Activated T-cell treated with anti-CD3 and anti-CD28 coated beads, Interleukin-2, amount 50 U/mL, for 72 hours (primary cell): ENCODE measurements at regions not wholly inside any gene's neighbourhood (a gene's known extent, or its start where the extent isn't known, plus 50 kb on each side); places are given as distances from the start of the nearest gene placed in this dataset.

Experiments used
- ATAC-seq, 2 donors: fragments of 150-1000 bp; cut with Tn5 transposase; replicated peaks in 1 of 2; 2 replicates each; pipeline ENCODE4 v1.10.0; 2021; ENCODE audit warnings: moderate library complexity in 2 of 2, mild to moderate bottlenecking in 1 of 2
- DNase-seq, 2 donors: peaks; one replicate each; pipeline ENCODE4 v3.0.0; 2021 to 2022; ENCODE audit warnings: mixed read lengths in 1 of 2
- H3K27ac Mint-ChIP-seq: one replicate; pipeline ENCODE4 v1.8.0; 2022; ENCODE audit warnings: mild to moderate bottlenecking, moderate library complexity, mixed read lengths
- H3K27me3 Mint-ChIP-seq: one replicate; pipeline ENCODE4 v1.8.0; 2022; ENCODE audit warnings: low read depth, mixed read lengths
- H3K36me3 Mint-ChIP-seq, 2 donors: one replicate each; pipeline ENCODE4 v1.8.0; 2022; ENCODE audit warnings: mixed read lengths in 2 of 2, mild to moderate bottlenecking in 1 of 2; ENCODE audit not compliant: insufficient read depth in 2 of 2
- H3K4me1 Mint-ChIP-seq: one replicate; pipeline ENCODE4 v1.8.0; 2022; ENCODE audit warnings: low read depth, mixed read lengths
- H3K4me3 Mint-ChIP-seq, 2 donors: one replicate each; pipeline ENCODE4 v1.8.0; 2022; ENCODE audit warnings: mild to moderate bottlenecking in 2 of 2, mixed read lengths in 2 of 2, moderate library complexity in 2 of 2
- H3K9me3 Mint-ChIP-seq, 2 donors: one replicate each; pipeline ENCODE4 v1.8.0; 2022; ENCODE audit warnings: mixed read lengths in 2 of 2

GRCh38 chr4:167722487-167722808, 369.9 kb upstream of the ANXA10 start:
- no peak overlapping the region for H3K4me3 Mint-ChIP-seq
- H3K9me3 Mint-ChIP-seq, result peaks cover 4 to 6% of the 10 kb centered on the region in 2 donors
- DNase-seq (no peak), ATAC-seq (no peak)
- H3K27ac Mint-ChIP-seq, result no peak overlapping the region
- H3K4me1 Mint-ChIP-seq, result no peaks in the 10 kb centered on the region
- no peaks in the 10 kb centered on the region for H3K27me3 Mint-ChIP-seq
- no peaks in the 10 kb centered on the region for H3K36me3 Mint-ChIP-seq

GRCh38 chr4:167724941-167725340, 367.4 kb upstream of the ANXA10 start:
- peaks cover 7 to 9% of the 10 kb centered on the region in 2 donors for H3K9me3 Mint-ChIP-seq
- H3K4me3 Mint-ChIP-seq, result no peak overlapping the region
- ATAC-seq, result no peak
- H3K36me3 Mint-ChIP-seq, result no peaks in the 10 kb centered on the region
- H3K27ac Mint-ChIP-seq, result no peak overlapping the region
- DNase-seq, result no peak
- no peaks in the 10 kb centered on the region for H3K27me3 Mint-ChIP-seq
- H3K4me1 Mint-ChIP-seq, result no peaks in the 10 kb centered on the region

- Mint-ChIP-seq H3K9me3 (peaks cover 12 to 14% of the 10 kb centered on the region in 2 donors), H3K27ac (no peak overlapping the region), H3K36me3 (peaks cover 3 to 9% of the 10 kb centered on the region in 2 donors), H3K27me3 (no peaks in the 10 kb centered on the region), H3K4me3 (no peak overlapping the region), H3K4me1 (no peaks in the 10 kb centered on the region)
- DNase-seq (no peak), ATAC-seq (no peak)
These were observed 361.6 kb upstream of the ANXA10 start for GRCh38 chr4:167730769-167731168.

- no peaks in the 10 kb centered on the region for H3K4me1 Mint-ChIP-seq
- H3K36me3 Mint-ChIP-seq, result no peaks in the 10 kb centered on the region
- no peaks in the 10 kb centered on the region for H3K27me3 Mint-ChIP-seq
- peaks cover 3 to 8% of the 10 kb centered on the region in 2 donors for H3K9me3 Mint-ChIP-seq
- ATAC-seq, result no peak
- no peak overlapping the region for H3K27ac Mint-ChIP-seq
- DNase-seq, result no peak
- H3K4me3 Mint-ChIP-seq, result no peak overlapping the region
These were observed 347.2 kb upstream of the ANXA10 start for GRCh38 chr4:167745024-167745687.

- no peaks in the 10 kb centered on the region for H3K27me3 Mint-ChIP-seq
- ATAC-seq, result no peak
- no peak overlapping the region for H3K4me3 Mint-ChIP-seq
These were observed 325.1 kb upstream of the ANXA10 start for GRCh38 chr4:167767281-167767680.

GRCh38 chr4:167774646-167775045, 317.7 kb upstream of the ANXA10 start:
- Mint-ChIP-seq H3K27me3 (no peaks in the 10 kb centered on the region), H3K27ac (no peak overlapping the region), H3K9me3 (peaks cover 9 to 12% of the 10 kb centered on the region in 2 donors), H3K4me3 (no peak overlapping the region), H3K36me3 (no peaks in the 10 kb centered on the region), H3K4me1 (no peaks in the 10 kb centered on the region)
- no peak for DNase-seq
- no peak for ATAC-seq

More at GRCh38 chr4:167767281-167767680, 325.1 kb upstream of the ANXA10 start:
- peaks cover 6 to 14% of the 10 kb centered on the region in 2 donors for H3K9me3 Mint-ChIP-seq
- no peak for DNase-seq
- H3K4me1 Mint-ChIP-seq, result no peaks in the 10 kb centered on the region
- H3K27ac Mint-ChIP-seq, result no peak overlapping the region
- no peaks in the 10 kb centered on the region for H3K36me3 Mint-ChIP-seq

- H3K4me3 Mint-ChIP-seq, result no peak overlapping the region
- ATAC-seq, result no peak
- no peaks in the 10 kb centered on the region for H3K36me3 Mint-ChIP-seq
- H3K9me3 Mint-ChIP-seq, result peaks cover 9 to 13% of the 10 kb centered on the region in 2 donors
- no peaks in the 10 kb centered on the region for H3K27me3 Mint-ChIP-seq
- no peak for DNase-seq
- H3K4me1 Mint-ChIP-seq, result no peaks in the 10 kb centered on the region
- H3K27ac Mint-ChIP-seq, result no peak overlapping the region
These were observed 317.0 kb upstream of the ANXA10 start for GRCh38 chr4:167775375-167775774.

- Mint-ChIP-seq H3K4me1 (no peaks in the 10 kb centered on the region), H3K9me3 (peaks cover 9 to 14% of the 10 kb centered on the region in 2 donors), H3K27ac (no peak overlapping the region), H3K36me3 (no peaks in the 10 kb centered on the region), H3K4me3 (no peak overlapping the region), H3K27me3 (no peaks in the 10 kb centered on the region)
- no peak for DNase-seq
- ATAC-seq, result no peak
These were observed 313.1 kb upstream of the ANXA10 start for GRCh38 chr4:167779280-167779679.

- Mint-ChIP-seq H3K27me3 (no peaks in the 10 kb centered on the region), H3K4me3 (no peak overlapping the region), H3K36me3 (no peaks in the 10 kb centered on the region), H3K9me3 (peaks cover 9 to 14% of the 10 kb centered on the region in 2 donors), H3K4me1 (no peaks in the 10 kb centered on the region), H3K27ac (peak overlapping the region; percentile 28)
- DNase-seq (no peak), ATAC-seq (no peak)
These were observed 312.5 kb upstream of the ANXA10 start for GRCh38 chr4:167779864-167780263.

- DNase-seq, result no peak
- ATAC-seq, result no peak
- Mint-ChIP-seq H3K4me3 (no peak overlapping the region), H3K4me1 (no peaks in the 10 kb centered on the region), H3K36me3 (no peaks in the 10 kb centered on the region), H3K27ac (no peak overlapping the region), H3K9me3 (peaks cover 2 to 7% of the 10 kb centered on the region in 2 donors), H3K27me3 (no peaks in the 10 kb centered on the region)
These were observed 307.5 kb upstream of the ANXA10 start for GRCh38 chr4:167784826-167785225.

GRCh38 chr4:167785523-167785922, 306.8 kb upstream of the ANXA10 start:
- H3K27ac Mint-ChIP-seq, result no peak overlapping the region
- H3K4me1 Mint-ChIP-seq, result no peaks in the 10 kb centered on the region
- no peak overlapping the region for H3K4me3 Mint-ChIP-seq
- ATAC-seq, result no peak
- H3K9me3 Mint-ChIP-seq, result peaks cover 2 to 6% of the 10 kb centered on the region in 2 donors
- no peaks in the 10 kb centered on the region for H3K27me3 Mint-ChIP-seq
- H3K36me3 Mint-ChIP-seq, result no peaks in the 10 kb centered on the region
- no peak for DNase-seq

- no peaks in the 10 kb centered on the region for H3K4me1 Mint-ChIP-seq
- no peak for ATAC-seq
- no peaks in the 10 kb centered on the region for H3K36me3 Mint-ChIP-seq
- no peak overlapping the region for H3K4me3 Mint-ChIP-seq
- peaks cover 5% of the 10 kb centered on the region in 2 donors for H3K9me3 Mint-ChIP-seq
- H3K27me3 Mint-ChIP-seq, result no peaks in the 10 kb centered on the region
- no peak for DNase-seq
- H3K27ac Mint-ChIP-seq, result no peak overlapping the region
These were observed 305.8 kb upstream of the ANXA10 start for GRCh38 chr4:167786504-167786903.

GRCh38 chr4:167787231-167787630, 305.1 kb upstream of the ANXA10 start:
- Mint-ChIP-seq H3K9me3 (peaks cover 1 to 6% of the 10 kb centered on the region in 2 donors), H3K4me1 (no peaks in the 10 kb centered on the region), H3K36me3 (no peaks in the 10 kb centered on the region), H3K27ac (peak overlapping the region; percentile 79), H3K4me3 (no peak overlapping the region), H3K27me3 (no peaks in the 10 kb centered on the region)
- DNase-seq (no peak), ATAC-seq (no peak)
